ENCODE measurements at regions not wholly inside any gene's neighbourhood (a gene's known extent, or its start where the extent isn't known, plus 50 kb on each side); places are given as distances from the start of the nearest gene placed in this dataset.

- Histone ChIP-seq H3K4me1 (ENCODE audit: control insufficient read depth, insufficient read depth, low read length) (no peaks in the 10 kb centered on the region), H3K9me3 (ENCODE audit: control insufficient read depth, low read length) (peaks cover 2% of the 10 kb centered on the region), H3K27me3 (ENCODE audit: control insufficient read depth, insufficient read depth, low read length, poor library complexity, severe bottlenecking) (no peaks in the 10 kb centered on the region), H3K4me3 (ENCODE audit: insufficient read depth, low read depth, low read length) (no peak overlapping the region), H3K36me3 (ENCODE audit: control insufficient read depth, insufficient read depth, low read length) (no peaks in the 10 kb centered on the region), H3K27ac (ENCODE audit: insufficient read depth, low read depth, low read length, poor library complexity, severe bottlenecking) (no peak overlapping the region)
These were observed 571.4 kb downstream of the EPHA7 start for GRCh38 chr6:92847988-92848387.

DNA sequence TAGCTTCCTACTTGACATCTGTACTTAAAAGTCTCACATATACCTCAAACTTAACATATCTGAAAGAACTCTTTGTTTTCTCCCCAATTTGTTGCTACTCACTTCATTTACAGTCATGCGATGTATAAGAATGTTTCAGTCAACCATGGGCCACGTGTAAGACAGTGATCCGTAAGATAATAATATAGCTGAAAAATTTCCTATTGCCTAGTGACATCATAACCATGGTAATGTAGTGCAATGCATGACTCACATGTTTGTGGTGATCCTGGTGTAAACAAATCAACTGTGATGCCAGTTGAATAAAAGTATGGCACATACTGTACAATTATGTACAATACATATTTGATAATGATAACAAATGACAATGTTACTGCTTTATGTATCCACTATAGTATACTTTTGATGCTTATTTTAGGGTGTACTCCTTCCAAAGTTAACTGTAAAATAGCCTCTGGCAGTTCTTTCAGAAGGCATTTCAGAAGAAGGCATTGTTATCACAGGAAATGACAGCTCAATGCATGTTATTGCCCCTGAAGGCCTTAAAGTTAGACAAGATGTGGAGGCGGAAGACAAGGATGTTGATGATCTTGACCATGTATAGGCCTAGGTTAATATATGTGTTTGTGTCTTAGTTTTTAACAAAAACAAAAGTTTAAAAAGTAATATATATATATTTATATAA, 579.0 kb downstream of the EPHA7 start:
- Histone ChIP-seq H3K4me3 (ENCODE audit: insufficient read depth, low read depth, low read length) (no peak overlapping the region), H3K9me3 (ENCODE audit: control insufficient read depth, low read length) (no peaks in the 10 kb centered on the region), H3K27me3 (ENCODE audit: control insufficient read depth, insufficient read depth, low read length, poor library complexity, severe bottlenecking) (no peaks in the 10 kb centered on the region), H3K36me3 (ENCODE audit: control insufficient read depth, insufficient read depth, low read length) (no peaks in the 10 kb centered on the region), H3K27ac (ENCODE audit: insufficient read depth, low read depth, low read length, poor library complexity, severe bottlenecking) (no peak overlapping the region), H3K4me1 (ENCODE audit: control insufficient read depth, insufficient read depth, low read length) (no peaks in the 10 kb centered on the region)
- 99 to 100% methylated on average over 4 of the region's 4 CpGs for WGBS, 2 experiments

GRCh38 chr6:92828788-92829187, 590.6 kb downstream of the EPHA7 start:
- H3K4me1 ChIP-seq (ENCODE audit: control insufficient read depth, insufficient read depth, low read length) = no peaks in the 10 kb centered on the region
- no CpG with 5 or more reads among the region's 1 CpG for WGBS, 2 experiments
- no peaks in the 10 kb centered on the region for H3K9me3 ChIP-seq (ENCODE audit: control insufficient read depth, low read length)
- H3K36me3 ChIP-seq (ENCODE audit: control insufficient read depth, insufficient read depth, low read length) = no peaks in the 10 kb centered on the region
- H3K27me3 ChIP-seq (ENCODE audit: control insufficient read depth, insufficient read depth, low read length, poor library complexity, severe bottlenecking) = no peaks in the 10 kb centered on the region
- H3K4me3 ChIP-seq (ENCODE audit: insufficient read depth, low read depth, low read length) = no peak overlapping the region
- no peak overlapping the region for H3K27ac ChIP-seq (ENCODE audit: insufficient read depth, low read depth, low read length, poor library complexity, severe bottlenecking)

GRCh38 chr6:92827104-92827503, 592.3 kb downstream of the EPHA7 start:
- WGBS, 2 experiments = 85 to 90% methylated on average over 2 of the region's 2 CpGs
- Histone ChIP-seq H3K36me3 (ENCODE audit: control insufficient read depth, insufficient read depth, low read length) (no peaks in the 10 kb centered on the region), H3K4me1 (ENCODE audit: control insufficient read depth, insufficient read depth, low read length) (no peaks in the 10 kb centered on the region)

GRCh38 chr6:92826633-92827032, 592.7 kb downstream of the EPHA7 start:
- WGBS, 2 experiments = 67 to 86% methylated on average over 2 to 5 of the region's 5 CpGs
- Histone ChIP-seq H3K27me3 (ENCODE audit: control insufficient read depth, insufficient read depth, low read length, poor library complexity, severe bottlenecking) (no peaks in the 10 kb centered on the region), H3K9me3 (ENCODE audit: control insufficient read depth, low read length) (no peaks in the 10 kb centered on the region), H3K27ac (ENCODE audit: insufficient read depth, low read depth, low read length, poor library complexity, severe bottlenecking) (no peak overlapping the region), H3K4me1 (ENCODE audit: control insufficient read depth, insufficient read depth, low read length) (no peaks in the 10 kb centered on the region), H3K4me3 (ENCODE audit: insufficient read depth, low read depth, low read length) (no peak overlapping the region), H3K36me3 (ENCODE audit: control insufficient read depth, insufficient read depth, low read length) (no peaks in the 10 kb centered on the region)

More at GRCh38 chr6:92827104-92827503, 592.3 kb downstream of the EPHA7 start:
- no peaks in the 10 kb centered on the region for H3K9me3 ChIP-seq (ENCODE audit: control insufficient read depth, low read length)
- no peak overlapping the region for H3K4me3 ChIP-seq (ENCODE audit: insufficient read depth, low read depth, low read length)
- no peaks in the 10 kb centered on the region for H3K27me3 ChIP-seq (ENCODE audit: control insufficient read depth, insufficient read depth, low read length, poor library complexity, severe bottlenecking)
- H3K27ac ChIP-seq (ENCODE audit: insufficient read depth, low read depth, low read length, poor library complexity, severe bottlenecking) = no peak overlapping the region

- no peaks in the 10 kb centered on the region for H3K4me1 ChIP-seq (ENCODE audit: control insufficient read depth, insufficient read depth, low read length)
- no peaks in the 10 kb centered on the region for H3K9me3 ChIP-seq (ENCODE audit: control insufficient read depth, low read length)
- H3K36me3 ChIP-seq (ENCODE audit: control insufficient read depth, insufficient read depth, low read length) = no peaks in the 10 kb centered on the region
- no peak overlapping the region for H3K4me3 ChIP-seq (ENCODE audit: insufficient read depth, low read depth, low read length)
- H3K27ac ChIP-seq (ENCODE audit: insufficient read depth, low read depth, low read length, poor library complexity, severe bottlenecking) = no peak overlapping the region
- no peaks in the 10 kb centered on the region for H3K27me3 ChIP-seq (ENCODE audit: control insufficient read depth, insufficient read depth, low read length, poor library complexity, severe bottlenecking)
- WGBS, 2 experiments = 92% methylated on average over 4 of the region's 4 CpGs; no CpG with 5 or more reads in 1 of the 2 experiments
These were observed 597.1 kb downstream of the EPHA7 start for GRCh38 chr6:92822222-92822621.

DNA sequence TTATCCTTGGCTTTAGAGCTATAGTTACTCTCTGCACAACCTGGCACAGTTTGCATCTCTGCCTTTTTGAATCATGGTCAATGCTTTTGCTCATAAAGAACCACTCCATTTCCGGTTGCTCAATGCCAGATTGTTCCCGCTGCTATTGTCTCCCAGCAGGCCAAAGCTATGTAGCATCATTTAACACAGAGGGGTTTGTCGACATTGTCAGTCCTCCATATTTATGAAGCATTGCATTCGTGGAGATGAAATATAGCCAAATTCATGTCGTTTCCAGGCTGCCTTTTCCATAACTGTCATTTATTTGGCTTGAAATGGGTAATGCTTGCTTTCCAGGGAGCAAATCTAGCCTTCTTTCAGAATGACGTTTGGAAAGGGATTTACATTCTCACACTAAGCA, 598.8 kb downstream of the EPHA7 start:
- WGBS, 2 experiments = 90 to 92% methylated on average over 6 of the region's 6 CpGs
- no peaks in the 10 kb centered on the region for H3K36me3 ChIP-seq (ENCODE audit: control insufficient read depth, insufficient read depth, low read length)
- H3K4me1 ChIP-seq (ENCODE audit: control insufficient read depth, insufficient read depth, low read length) = no peaks in the 10 kb centered on the region
- no peak overlapping the region for H3K4me3 ChIP-seq (ENCODE audit: insufficient read depth, low read depth, low read length)
- H3K9me3 ChIP-seq (ENCODE audit: control insufficient read depth, low read length) = no peaks in the 10 kb centered on the region
- H3K27ac ChIP-seq (ENCODE audit: insufficient read depth, low read depth, low read length, poor library complexity, severe bottlenecking) = no peak overlapping the region
- H3K27me3 ChIP-seq (ENCODE audit: control insufficient read depth, insufficient read depth, low read length, poor library complexity, severe bottlenecking) = no peaks in the 10 kb centered on the region

DNA sequence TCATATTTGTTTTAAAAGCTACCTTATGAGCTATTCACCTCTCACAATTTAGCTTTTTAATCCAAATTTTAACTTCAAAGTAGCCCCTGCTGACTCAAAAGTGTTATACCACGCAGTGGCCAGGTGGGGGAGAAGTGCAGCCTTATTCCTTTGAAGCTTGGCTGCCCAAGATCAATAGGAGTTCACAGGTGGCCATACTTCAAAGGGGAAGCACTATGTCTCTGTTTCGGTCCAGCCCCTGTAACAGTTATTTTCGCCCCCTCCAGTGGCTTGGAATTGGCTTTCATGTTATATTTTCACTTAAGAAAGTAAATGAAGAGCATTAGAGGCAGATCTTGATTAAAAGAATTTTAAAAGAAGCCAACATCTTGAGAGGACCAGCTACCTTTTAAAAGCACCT, 608.4 kb downstream of the EPHA7 start:
- Histone ChIP-seq H3K27me3 (ENCODE audit: control insufficient read depth, insufficient read depth, low read length, poor library complexity, severe bottlenecking) (no peaks in the 10 kb centered on the region), H3K9me3 (ENCODE audit: control insufficient read depth, low read length) (no peaks in the 10 kb centered on the region), H3K4me1 (ENCODE audit: control insufficient read depth, insufficient read depth, low read length) (no peaks in the 10 kb centered on the region), H3K4me3 (ENCODE audit: insufficient read depth, low read depth, low read length) (no peak overlapping the region), H3K36me3 (ENCODE audit: control insufficient read depth, insufficient read depth, low read length) (no peaks in the 10 kb centered on the region), H3K27ac (ENCODE audit: insufficient read depth, low read depth, low read length, poor library complexity, severe bottlenecking) (no peak overlapping the region)
- WGBS, 2 experiments = 0 to 12% methylated on average over 3 of the region's 3 CpGs

- no peaks in the 10 kb centered on the region for H3K36me3 ChIP-seq (ENCODE audit: control insufficient read depth, insufficient read depth, low read length)
- no peaks in the 10 kb centered on the region for H3K9me3 ChIP-seq (ENCODE audit: control insufficient read depth, low read length)
- H3K27me3 ChIP-seq (ENCODE audit: control insufficient read depth, insufficient read depth, low read length, poor library complexity, severe bottlenecking) = no peaks in the 10 kb centered on the region
- WGBS, 2 experiments = 94 to 95% methylated on average over 2 of the region's 2 CpGs
- H3K4me3 ChIP-seq (ENCODE audit: insufficient read depth, low read depth, low read length) = no peak overlapping the region
- H3K27ac ChIP-seq (ENCODE audit: insufficient read depth, low read depth, low read length, poor library complexity, severe bottlenecking) = no peak overlapping the region
- no peaks in the 10 kb centered on the region for H3K4me1 ChIP-seq (ENCODE audit: control insufficient read depth, insufficient read depth, low read length)
These were observed 613.1 kb downstream of the EPHA7 start for GRCh38 chr6:92806254-92806653.

DNA sequence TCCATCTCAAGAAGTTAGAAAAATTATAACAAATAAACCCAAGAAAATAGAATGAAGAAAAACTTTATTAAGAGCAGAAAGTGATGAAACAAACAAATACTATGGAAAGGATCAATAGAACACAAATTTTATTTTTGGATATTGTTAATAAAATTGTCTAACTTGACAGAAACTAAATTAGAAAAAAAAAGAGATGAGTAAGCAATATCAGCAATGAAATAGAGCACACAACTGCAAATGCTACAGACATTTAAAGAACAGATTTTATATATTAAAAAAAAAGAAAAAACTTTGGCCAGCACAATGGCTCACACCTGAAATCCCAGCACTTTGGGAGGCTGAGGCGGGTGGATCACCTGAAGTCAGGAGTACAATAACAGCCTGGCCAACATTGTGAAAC, 628.0 kb downstream of the EPHA7 start:
- no peaks in the 10 kb centered on the region for H3K9me3 ChIP-seq (ENCODE audit: control insufficient read depth, low read length)
- H3K36me3 ChIP-seq (ENCODE audit: control insufficient read depth, insufficient read depth, low read length) = no peaks in the 10 kb centered on the region
- H3K27me3 ChIP-seq (ENCODE audit: control insufficient read depth, insufficient read depth, low read length, poor library complexity, severe bottlenecking) = no peaks in the 10 kb centered on the region
- no peak overlapping the region for H3K4me3 ChIP-seq (ENCODE audit: insufficient read depth, low read depth, low read length)
- H3K4me1 ChIP-seq (ENCODE audit: control insufficient read depth, insufficient read depth, low read length) = no peaks in the 10 kb centered on the region
- 89 to 94% methylated on average over 1 of the region's 1 CpG for WGBS, 2 experiments
- no peak overlapping the region for H3K27ac ChIP-seq (ENCODE audit: insufficient read depth, low read depth, low read length, poor library complexity, severe bottlenecking)

GRCh38 chr6:92790381-92790780, 629.0 kb downstream of the EPHA7 start:
- no peak overlapping the region for H3K27ac ChIP-seq (ENCODE audit: insufficient read depth, low read depth, low read length, poor library complexity, severe bottlenecking)
- 79 to 85% methylated on average over 2 of the region's 3 CpGs for WGBS, 2 experiments
- H3K9me3 ChIP-seq (ENCODE audit: control insufficient read depth, low read length) = no peaks in the 10 kb centered on the region
- no peaks in the 10 kb centered on the region for H3K27me3 ChIP-seq (ENCODE audit: control insufficient read depth, insufficient read depth, low read length, poor library complexity, severe bottlenecking)
- no peak overlapping the region for H3K4me3 ChIP-seq (ENCODE audit: insufficient read depth, low read depth, low read length)
- H3K36me3 ChIP-seq (ENCODE audit: control insufficient read depth, insufficient read depth, low read length) = no peaks in the 10 kb centered on the region
- no peaks in the 10 kb centered on the region for H3K4me1 ChIP-seq (ENCODE audit: control insufficient read depth, insufficient read depth, low read length)

All from ectodermal cell (in vitro differentiated cells).